ENCODE measurements at regions not wholly inside any gene's neighbourhood (a gene's known extent, or its start where the extent isn't known, plus 50 kb on each side); places are given as distances from the start of the nearest gene placed in this dataset.

GRCh38 chr20:40776466-40777457 is 87.7 kb upstream of the MAFB start:
- no peak for TF ChIP-seq REST (IDR thresholded peaks at IDR 0.05; ENCODE audit: low read depth)
- TF ChIP-seq USF1 (IDR thresholded peaks at IDR 0.05) = no peak
- TF ChIP-seq EGR1 (IDR thresholded peaks at IDR 0.05) = no peak
- no peak for TF ChIP-seq CREB1 (IDR thresholded peaks at IDR 0.05; ENCODE audit: low read depth)
- no peak for TF ChIP-seq NFIC (IDR thresholded peaks at IDR 0.05)
- no peak for TF ChIP-seq TEAD4 (IDR thresholded peaks at IDR 0.05)

GRCh38 chr20:40777653-40778052 is 88.6 kb upstream of the MAFB start:
- TF ChIP-seq YY1 (IDR thresholded peaks at IDR 0.05; ENCODE audit: low read depth) (no peak), CEBPB (IDR thresholded peaks at IDR 0.05) (no peak), FOXM1 (IDR thresholded peaks at IDR 0.05; ENCODE audit: borderline replicate concordance, low read depth) (no peak), RAD21 (IDR thresholded peaks at IDR 0.05; ENCODE audit: low read depth) (no peak), TAF1 (IDR thresholded peaks at IDR 0.05; ENCODE audit: low read depth) (no peak), NFIC (IDR thresholded peaks at IDR 0.05) (no peak), EP300 (IDR thresholded peaks at IDR 0.05; ENCODE audit: borderline replicate concordance) (no peak), TCF12 (IDR thresholded peaks at IDR 0.05; ENCODE audit: low read depth) (no peak), EGR1 (IDR thresholded peaks at IDR 0.05) (no peak), MAX (IDR thresholded peaks at IDR 0.05) (no peak), ZBTB7A (IDR thresholded peaks at IDR 0.05; ENCODE audit: low read depth) (no peak), REST (IDR thresholded peaks at IDR 0.05; ENCODE audit: low read depth) (no peak), TEAD4 (IDR thresholded peaks at IDR 0.05) (no peak), CREB1 (IDR thresholded peaks at IDR 0.05; ENCODE audit: low read depth) (no peak), USF1 (IDR thresholded peaks at IDR 0.05) (no peak)

DNA sequence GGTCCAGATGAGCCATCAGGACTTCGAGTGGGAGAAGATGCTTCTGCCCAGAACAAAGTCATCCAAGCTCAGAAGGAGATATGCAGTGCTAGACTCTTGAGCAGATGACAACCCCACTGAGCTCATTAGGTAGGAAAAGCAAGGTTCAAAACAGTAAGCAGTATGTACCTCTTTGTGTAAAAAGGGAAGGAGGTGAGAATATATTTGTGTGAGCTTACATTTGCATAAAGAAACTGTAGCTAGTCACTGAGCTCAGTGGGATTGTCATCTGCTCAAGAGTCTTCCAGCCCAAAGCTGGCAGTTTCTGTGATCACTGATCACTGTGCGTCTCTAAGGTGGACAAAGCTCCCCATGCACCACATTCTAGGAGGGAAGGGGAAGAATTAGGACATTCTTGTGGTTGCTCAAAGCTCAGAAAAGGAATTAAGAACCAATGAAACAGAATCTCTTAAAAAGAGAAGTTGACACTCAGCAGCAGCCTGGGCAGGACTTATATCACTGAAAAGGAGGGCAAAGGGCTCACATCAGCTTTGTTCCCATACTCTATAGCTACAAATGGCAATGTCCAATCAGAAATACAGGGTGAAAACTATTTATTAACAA is 90.0 kb upstream of the MAFB start:
- TF ChIP-seq EP300 (IDR thresholded peaks at IDR 0.05; ENCODE audit: borderline replicate concordance) = no peak
- TF ChIP-seq NFIC (IDR thresholded peaks at IDR 0.05) = no peak
- TF ChIP-seq TEAD4 (IDR thresholded peaks at IDR 0.05) = no peak
- TF ChIP-seq TCF12 (IDR thresholded peaks at IDR 0.05; ENCODE audit: low read depth) = no peak
- TF ChIP-seq REST (IDR thresholded peaks at IDR 0.05; ENCODE audit: low read depth) = no peak
- no peak for TF ChIP-seq FOXM1 (IDR thresholded peaks at IDR 0.05; ENCODE audit: borderline replicate concordance, low read depth)
- TF ChIP-seq ZBTB7A (IDR thresholded peaks at IDR 0.05; ENCODE audit: low read depth) = no peak
- no peak for TF ChIP-seq MAX (IDR thresholded peaks at IDR 0.05)
- no peak for TF ChIP-seq USF1 (IDR thresholded peaks at IDR 0.05)
- TF ChIP-seq CREB1 (IDR thresholded peaks at IDR 0.05; ENCODE audit: low read depth) = no peak
- TF ChIP-seq TAF1 (IDR thresholded peaks at IDR 0.05; ENCODE audit: low read depth) = no peak
- TF ChIP-seq CEBPB (IDR thresholded peaks at IDR 0.05) = no peak
- TF ChIP-seq YY1 (IDR thresholded peaks at IDR 0.05; ENCODE audit: low read depth) = no peak
- no peak for TF ChIP-seq EGR1 (IDR thresholded peaks at IDR 0.05)

All from Ishikawa (cell line).